GM18867 (cell line): ENCODE measurements at regions not wholly inside any gene's neighbourhood (a gene's known extent, or its start where the extent isn't known, plus 50 kb on each side); places are given as distances from the start of the nearest gene placed in this dataset.

Source experiments
- ATAC-seq: cut with Tn5 transposase; IDR thresholded peaks from one replicate; pipeline ENCODE4 v1.9.1; 2021; ENCODE audit warnings: mild to moderate bottlenecking, moderate library complexity; ENCODE audit not compliant: unreplicated experiment

DNA sequence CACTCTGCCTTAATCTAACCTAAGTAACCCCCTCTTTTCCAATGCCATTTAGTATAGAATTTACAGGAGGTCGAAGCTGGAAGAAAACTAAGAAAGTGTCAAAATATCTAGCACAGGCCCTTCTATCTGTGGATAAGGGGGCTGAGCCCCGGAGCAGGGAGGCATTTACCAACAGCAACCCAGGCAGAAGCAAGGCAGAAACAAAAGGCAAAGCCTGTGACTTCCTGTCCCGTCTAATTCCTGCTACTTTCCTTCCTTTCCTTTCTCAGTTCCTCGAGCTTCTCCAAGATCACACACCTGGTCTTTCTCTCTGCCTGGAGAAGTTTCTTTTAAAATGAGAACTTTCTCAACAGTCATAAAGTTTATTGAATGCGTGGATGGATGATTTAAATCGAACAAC is 146.0 kb downstream of the FOXA2 start:
- ATAC-seq = no peak

DNA sequence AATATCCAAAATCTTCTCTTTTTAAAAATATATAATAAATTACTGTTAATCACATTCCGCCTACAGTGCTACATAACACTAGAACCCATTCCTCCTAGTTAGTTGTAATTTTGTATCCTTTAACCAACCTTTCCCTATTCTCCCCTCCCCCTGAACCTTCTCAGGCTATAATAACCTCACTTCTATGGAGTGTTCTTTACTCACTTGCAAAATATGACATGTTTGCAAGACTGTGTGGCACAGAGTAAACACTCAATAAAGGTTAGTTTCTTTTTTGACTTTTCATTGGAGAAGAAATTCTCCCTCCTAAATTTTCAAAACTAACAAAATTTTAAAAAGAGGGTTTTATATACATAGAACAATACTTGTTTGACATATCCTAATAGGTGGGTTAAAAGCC is 147.0 kb downstream of the FOXA2 start:
- ATAC-seq = no peak

DNA sequence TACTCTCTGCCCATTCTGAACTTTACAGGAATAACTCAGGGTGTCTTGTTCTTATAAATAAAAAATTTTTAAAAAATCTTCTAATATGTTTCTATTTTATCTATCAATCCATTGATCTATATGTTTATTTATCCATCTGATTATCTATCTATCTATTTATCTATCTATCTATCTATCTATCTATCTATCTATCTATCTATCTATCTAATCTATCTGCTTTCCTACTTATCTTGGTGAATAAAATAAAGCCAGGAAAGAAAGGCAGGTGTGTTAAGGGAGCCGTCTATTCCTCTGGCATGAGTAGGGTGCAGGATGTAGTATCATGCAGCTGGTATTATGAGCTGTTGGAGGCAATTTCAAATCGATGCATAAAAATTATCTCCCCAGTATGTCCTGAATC is 153.0 kb downstream of the FOXA2 start:
- ATAC-seq = no peak

DNA sequence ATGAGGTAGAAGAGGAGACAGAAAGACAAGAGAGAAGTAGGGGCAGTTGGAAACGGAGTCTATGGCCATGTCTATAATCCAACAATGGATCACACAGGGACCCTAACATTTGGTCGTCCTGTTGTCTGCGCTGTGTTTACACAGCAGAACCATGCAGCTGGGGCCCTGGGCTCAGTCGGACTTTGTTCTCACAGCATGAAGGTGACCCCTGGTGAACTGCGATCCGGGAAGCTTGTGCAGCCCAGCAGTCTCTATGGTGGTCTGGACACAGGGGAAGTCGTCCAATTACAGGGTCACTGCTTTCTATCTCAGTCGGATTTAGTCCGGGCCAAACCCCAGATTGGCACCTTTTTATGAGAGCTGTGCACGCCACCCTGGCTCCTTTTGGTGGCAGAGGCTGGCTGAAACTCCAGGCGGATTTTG is 153.6 kb downstream of the FOXA2 start:
- ATAC-seq = no peak

DNA sequence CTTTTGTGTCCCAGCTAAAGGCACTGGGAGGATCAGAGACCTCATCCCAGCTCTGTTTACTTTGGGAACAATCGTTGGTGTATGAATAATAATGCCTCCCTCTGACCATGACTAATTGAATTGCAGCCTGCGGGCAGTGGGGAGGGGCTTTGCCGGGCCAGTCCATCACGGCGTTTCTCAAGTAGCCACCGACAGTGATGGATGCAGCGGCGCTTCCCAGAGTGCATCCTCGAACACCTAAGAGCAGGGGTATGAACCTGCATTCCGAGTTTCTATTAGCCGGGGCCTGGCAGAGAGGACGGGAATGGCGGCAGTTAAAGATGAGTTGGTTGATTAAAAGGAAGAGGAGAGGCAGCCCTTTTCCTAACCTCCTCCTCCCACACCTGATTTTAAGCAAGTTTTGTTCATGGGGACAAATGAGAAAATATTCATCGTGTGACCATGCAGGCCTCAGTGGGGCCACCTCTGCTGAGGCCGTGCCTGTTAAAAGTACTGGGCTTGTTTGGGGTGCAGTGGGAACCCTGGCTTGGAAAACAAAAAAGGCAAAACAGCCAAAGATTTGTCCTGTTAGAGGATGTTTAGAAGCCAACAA is 154.1 kb downstream of the FOXA2 start:
- ATAC-seq = no peak

DNA sequence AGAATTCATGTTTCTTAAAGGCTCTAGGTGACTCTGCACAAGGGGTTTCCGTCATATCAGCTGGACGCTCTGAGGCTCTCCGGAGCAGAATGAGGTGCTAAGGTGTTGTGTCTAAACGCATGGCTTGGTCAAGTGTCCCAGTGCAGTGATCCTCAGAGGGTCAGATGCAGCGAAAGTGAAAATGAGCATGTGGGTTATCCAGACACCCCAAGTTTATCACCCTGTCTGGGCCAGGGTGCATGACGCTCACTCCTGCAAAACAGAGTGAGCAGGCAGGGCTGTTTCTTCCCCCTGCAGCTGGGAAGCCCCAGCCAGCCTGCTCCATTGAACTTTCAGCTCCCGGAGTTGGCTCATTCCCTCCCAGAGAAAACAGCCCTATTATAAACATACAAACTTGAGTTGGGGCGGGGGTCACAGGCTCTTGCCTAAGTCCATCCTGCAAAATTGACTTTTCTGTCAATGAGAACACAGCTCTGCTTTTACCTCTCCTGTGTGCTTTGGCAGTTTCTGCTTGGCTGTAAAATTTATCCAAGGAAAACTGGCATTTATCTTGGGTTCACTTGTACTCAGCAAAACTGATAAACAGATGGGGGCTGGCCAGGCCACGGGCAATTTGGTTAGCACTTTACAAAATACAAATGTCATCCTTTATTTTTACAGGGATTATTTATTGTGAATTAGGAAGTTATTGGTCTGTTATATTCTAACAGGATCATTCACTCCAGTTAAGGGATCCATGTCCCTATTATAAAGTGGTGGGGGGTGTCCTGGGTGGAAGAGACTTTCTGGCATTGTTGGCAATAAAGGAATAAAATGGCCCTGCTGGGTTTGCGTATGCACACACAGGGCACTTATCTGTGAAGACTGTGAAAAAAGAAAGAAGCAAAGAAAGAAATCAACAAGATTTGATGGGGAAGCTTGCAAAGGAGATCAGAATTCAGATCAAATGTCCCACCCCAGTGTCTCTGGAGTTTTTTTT is 154.9 kb downstream of the FOXA2 start:
- ATAC-seq = no peak

DNA sequence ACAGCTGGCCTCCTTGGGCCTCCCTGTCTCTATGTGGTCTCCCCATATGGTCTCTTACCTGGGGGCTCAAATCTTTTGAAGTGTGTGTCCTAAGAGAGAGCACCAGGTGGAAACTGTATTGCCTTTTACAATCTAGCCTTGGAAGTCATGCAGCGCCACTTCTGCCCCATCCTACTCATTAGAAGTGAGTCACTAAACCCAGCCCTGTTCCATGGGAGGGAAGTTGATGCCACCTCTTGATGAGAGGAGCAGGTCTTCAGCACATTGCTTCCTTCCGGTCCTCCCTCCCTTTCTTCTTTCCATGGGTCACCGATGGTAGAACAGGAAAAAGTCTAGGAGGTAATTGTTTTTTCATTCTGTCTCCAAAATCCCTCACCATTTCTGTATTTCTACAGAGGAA is 156.3 kb downstream of the FOXA2 start:
- no peak for ATAC-seq

DNA sequence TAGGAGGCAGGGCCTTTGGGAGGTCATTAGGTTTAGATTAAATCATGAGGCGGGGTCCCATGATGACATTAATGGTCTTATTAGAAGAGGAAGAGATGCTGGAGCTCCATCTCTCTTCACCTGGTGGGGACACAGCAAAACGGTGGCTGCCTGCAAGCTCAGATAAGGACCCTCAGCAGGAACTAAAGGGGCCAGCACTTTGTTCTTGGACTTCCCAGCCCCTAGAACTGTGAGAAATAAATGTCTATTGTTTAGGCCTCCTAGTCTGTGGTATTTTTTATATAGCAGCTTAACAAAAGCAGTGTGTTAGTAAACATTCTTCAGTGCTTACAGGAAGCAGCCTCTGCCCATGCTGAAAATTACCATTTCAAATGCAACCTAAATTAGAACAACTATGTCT is 157.6 kb downstream of the FOXA2 start:
- no peak for ATAC-seq

DNA sequence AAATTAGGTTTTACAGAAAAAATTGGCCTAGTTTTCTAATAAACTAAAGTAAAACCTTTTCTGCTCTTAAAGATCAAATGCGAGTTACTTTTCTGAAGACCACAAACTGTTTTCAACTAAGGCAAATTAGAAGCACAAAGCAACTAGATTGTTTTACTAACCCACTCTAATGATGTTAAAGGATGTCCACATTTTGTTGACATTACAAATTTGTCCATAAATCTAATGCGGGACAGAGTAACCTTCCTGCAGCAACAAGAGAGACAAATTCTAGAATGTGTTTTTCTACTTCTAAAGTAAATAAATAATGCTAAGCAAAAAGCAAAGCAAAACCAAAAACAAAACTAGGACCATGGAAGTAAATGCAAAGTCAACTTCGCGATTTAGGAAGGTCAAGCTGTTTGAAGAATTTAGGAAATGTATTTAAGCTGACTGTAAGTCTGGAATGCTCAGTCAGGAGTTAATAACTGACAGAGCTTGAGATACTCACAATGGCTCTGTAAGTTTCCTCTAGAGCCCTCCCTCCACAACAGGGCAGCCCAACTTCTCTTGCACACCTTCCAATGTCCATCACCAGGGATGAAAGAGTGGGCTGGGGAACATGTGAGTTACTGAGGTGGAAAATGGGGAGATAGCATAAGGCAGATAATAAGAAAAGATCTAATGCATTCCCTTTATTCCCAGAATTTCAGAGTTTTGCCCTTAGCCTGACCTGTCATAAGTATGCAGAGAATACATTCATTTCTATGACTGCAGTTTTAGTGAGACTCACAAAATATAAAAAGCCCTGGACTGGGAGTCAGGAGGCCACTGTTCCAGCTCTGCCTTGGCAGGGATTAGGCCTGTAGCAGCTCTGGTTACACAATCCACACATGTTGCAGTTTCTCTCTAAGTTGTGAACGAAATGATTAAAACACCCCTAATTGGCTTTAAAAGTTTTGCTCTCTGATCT is 158.8 kb downstream of the FOXA2 start:
- ATAC-seq = no peak

DNA sequence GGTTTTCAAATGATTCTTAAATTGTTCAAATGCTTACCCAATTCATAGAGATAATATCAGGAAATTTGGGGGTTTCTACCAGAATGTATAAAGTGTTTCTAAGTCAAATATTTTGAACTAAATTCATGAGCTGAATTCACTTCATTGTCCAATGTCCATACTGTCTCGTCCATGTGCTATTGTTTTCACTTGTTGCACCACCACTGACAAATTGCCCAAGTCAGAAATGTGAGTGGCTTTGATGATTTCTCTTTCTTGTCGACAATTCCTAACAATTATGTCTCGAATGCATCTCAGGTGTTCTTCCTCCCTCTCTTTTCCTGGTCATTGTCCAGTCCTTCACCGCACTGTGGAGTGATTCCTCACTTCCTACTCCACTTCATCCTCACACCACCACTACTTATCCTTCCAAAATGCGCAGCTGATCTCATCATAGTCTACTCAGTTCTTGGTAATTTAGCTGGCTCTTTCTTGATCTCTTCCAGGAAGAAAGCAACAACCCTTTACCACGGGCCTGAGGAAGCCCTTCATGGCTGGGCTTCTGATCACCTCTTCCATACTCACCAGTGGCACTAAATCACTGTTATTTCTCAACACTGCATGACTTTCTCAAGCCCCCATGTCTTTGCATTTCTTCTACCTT is 161.1 kb downstream of the FOXA2 start:
- ATAC-seq = no peak

DNA sequence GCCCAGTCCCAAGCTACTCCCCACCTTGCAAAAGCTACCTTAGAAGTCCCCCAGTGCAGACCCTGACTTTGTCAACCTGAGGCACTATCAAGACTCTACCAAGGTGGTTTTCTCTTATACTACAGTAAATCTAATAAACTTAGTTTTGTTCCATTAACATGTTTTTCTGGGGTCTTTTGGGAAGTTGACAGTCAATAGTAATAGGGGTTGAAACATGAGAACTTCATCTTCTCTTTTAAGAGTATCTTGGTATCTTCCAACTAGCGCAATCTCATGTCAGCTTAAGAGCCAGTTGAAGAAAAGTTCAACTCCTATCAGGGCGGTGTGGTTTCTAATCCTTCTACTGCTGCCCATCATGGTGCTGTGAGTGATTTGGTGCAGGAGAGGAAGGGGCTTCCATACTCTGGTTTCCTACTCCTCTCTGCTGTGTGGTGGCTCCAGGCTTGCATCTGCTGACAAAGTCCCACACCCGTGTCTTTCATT is 164.2 kb downstream of the FOXA2 start:
- no peak for ATAC-seq

- ATAC-seq = no peak
Observed at GRCh38 chr20:22418738-22419137, 165.6 kb downstream of the FOXA2 start.

GRCh38 chr20:22414305-22414742 is 170.0 kb downstream of the FOXA2 start:
- ATAC-seq = no peak

- no peak for ATAC-seq
Observed at GRCh38 chr20:22412977-22413868, 171.1 kb downstream of the FOXA2 start.

- ATAC-seq = no peak
Observed at GRCh38 chr20:22411627-22412450, 172.5 kb downstream of the FOXA2 start.

- ATAC-seq = no peak
Observed at GRCh38 chr20:22411286-22411626, 173.1 kb downstream of the FOXA2 start.

DNA sequence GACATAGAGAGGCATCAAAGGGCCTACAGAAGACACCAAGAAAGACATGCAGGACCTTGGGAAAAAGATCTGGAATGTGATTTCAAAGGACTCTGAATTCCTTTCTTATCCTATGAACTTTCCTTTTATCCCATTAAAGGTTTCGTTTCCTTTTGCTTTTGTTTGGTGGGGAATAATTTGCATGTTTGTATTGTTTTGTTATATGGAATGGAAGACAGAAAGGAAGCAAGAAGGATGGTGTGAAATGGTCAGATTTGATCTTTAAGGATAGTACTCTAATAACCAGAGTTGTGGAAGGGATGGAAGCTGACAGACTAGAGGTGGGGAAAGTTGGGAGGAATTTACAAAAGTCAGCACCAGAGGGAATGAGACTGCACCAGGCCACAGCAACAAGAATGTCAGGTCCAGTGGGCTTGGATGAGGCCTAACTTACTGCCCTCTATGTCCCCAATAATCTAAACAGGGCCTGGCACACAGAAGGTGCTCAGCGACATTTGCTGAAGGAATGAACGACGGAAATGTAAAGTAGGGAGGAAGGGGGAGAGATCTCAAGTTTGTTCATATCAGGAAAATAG is 173.7 kb downstream of the FOXA2 start:
- no peak for ATAC-seq
